Nephron progenitor cell (in vitro differentiated cells): ENCODE measurements at regions not wholly inside any gene's neighbourhood (a gene's known extent, or its start where the extent isn't known, plus 50 kb on each side); places are given as distances from the start of the nearest gene placed in this dataset.
A peak's percentile ranks its signal among the peaks of the same experiment; 100 is the strongest.

Experiments
- DNase-seq: peaks from one replicate; pipeline ENCODE4 v3.0.0; 2021
- H3K27ac Mint-ChIP-seq: 2 replicates; pipeline ENCODE4 v1.8.0; 2021; ENCODE audit warnings: mild to moderate bottlenecking, moderate library complexity, mixed read lengths
- H3K27me3 Mint-ChIP-seq: 2 replicates; pipeline ENCODE4 v1.8.0; 2021; ENCODE audit warnings: mild to moderate bottlenecking, low read depth, mixed read lengths; ENCODE audit not compliant: poor library complexity
- H3K36me3 Mint-ChIP-seq: 2 replicates; pipeline ENCODE4 v1.8.0; 2021; ENCODE audit warnings: low read depth, mixed read lengths
- H3K4me1 Mint-ChIP-seq: 2 replicates; pipeline ENCODE4 v1.8.0; 2021; ENCODE audit warnings: mixed read lengths
- H3K4me3 Mint-ChIP-seq: 2 replicates; pipeline ENCODE4 v1.8.0; 2021; ENCODE audit warnings: mild to moderate bottlenecking, moderate library complexity, mixed read lengths
- H3K9me3 Mint-ChIP-seq: 2 replicates; pipeline ENCODE4 v1.8.0; 2021; ENCODE audit warnings: mild to moderate bottlenecking, moderate library complexity, mixed read lengths
- TF ChIP-seq, protein P1 (sequence below): fragments of 200-600 bp; sonication (generic); IDR thresholded peaks from 2 replicates; pipeline ENCODE4 v1.5.0; 2021; ENCODE audit warnings: antibody characterized with exemption

DNA sequence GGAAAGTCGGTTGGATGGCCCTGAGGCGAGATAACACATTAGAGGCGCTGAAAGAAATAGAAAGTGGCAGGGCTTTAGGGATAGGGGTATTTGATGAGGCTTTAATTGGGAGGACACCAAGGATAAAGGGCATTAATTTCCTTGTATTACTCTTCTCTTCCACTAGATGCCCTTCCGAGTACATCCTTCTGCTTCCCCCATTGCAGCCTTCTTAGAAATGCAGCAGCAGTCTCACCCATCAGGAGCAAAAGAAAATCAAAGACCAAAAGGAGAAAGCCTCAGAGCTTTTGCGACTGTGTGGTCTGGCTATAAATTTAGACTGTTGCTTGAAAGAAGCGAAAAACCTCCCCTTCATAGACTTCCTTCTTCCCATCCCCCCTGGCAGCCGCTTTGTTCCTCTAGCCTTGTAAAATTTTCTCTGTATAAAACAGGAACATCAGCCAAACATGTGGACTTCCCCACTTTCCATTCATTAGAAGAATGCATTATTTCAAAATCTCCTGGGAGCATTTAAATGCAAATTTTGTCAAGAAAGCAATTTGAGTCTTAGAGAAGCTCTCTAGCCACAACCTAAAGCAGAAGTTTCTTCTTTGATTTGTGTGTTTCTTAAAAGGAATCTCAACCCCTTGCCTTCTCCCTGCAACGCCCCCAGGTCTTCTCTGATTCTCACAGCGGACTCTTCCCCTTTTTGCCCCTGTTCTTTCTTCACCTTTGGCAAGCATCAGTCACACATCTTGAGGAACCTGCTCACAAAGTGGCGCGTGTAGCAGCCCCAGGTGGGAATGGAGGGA lies 76.6 kb downstream of the NDUFS5 start:
- TF ChIP-seq, protein P1, sequence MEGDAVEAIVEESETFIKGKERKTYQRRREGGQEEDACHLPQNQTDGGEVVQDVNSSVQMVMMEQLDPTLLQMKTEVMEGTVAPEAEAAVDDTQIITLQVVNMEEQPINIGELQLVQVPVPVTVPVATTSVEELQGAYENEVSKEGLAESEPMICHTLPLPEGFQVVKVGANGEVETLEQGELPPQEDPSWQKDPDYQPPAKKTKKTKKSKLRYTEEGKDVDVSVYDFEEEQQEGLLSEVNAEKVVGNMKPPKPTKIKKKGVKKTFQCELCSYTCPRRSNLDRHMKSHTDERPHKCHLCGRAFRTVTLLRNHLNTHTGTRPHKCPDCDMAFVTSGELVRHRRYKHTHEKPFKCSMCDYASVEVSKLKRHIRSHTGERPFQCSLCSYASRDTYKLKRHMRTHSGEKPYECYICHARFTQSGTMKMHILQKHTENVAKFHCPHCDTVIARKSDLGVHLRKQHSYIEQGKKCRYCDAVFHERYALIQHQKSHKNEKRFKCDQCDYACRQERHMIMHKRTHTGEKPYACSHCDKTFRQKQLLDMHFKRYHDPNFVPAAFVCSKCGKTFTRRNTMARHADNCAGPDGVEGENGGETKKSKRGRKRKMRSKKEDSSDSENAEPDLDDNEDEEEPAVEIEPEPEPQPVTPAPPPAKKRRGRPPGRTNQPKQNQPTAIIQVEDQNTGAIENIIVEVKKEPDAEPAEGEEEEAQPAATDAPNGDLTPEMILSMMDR: peak; percentile 63
- H3K36me3 Mint-ChIP-seq: no peaks in the 10 kb centered on the region
- peak overlapping the region; percentile 85 for H3K4me3 Mint-ChIP-seq
- peaks cover 42% of the 10 kb centered on the region for H3K4me1 Mint-ChIP-seq
- peak overlapping the region; percentile 4 for H3K27ac Mint-ChIP-seq
- no peaks in the 10 kb centered on the region for H3K27me3 Mint-ChIP-seq
- no peaks in the 10 kb centered on the region for H3K9me3 Mint-ChIP-seq
- DNase-seq: peak; percentile 26

DNA sequence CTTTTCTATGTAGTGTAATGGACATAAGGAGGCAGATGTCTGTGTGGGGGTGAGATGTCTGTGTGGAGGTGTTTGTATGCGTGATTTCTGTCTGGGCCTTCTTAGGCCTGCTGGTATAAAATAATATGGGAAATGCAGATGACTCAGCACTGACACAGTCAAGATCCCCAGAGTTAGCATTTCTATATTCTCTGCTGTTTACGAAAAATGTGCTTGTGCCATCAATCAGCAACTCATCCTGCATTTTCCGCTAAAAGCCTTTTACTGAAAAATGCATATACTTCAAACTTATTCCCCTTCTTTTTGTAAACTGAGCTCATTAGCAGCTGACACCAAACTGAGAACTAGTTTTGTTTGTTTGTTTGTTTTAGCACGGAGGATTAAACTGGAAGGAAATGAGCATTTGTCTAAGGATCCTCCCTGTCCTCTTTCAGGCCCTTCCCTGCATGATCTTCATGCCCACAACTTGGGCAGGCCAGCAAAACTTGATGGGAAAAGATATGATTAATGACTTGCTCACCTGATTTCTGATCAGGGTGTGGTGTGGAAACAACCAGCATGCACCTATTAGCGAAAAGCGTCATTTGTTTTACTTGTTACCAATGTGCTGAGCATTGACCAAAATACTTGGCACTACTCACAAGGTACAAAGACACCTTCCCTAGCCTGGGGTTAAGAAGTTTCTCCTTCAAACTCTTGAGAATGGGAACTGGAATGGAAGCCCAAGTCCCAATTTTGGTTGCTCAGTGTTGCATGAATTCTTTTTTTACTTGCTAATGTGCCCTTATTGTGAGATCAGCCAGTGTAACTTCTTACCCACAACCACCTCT lies 77.4 kb downstream of the NDUFS5 start:
- Mint-ChIP-seq H3K4me1 (peaks cover 35% of the 10 kb centered on the region), H3K36me3 (no peaks in the 10 kb centered on the region), H3K27me3 (no peaks in the 10 kb centered on the region), H3K9me3 (no peaks in the 10 kb centered on the region), H3K4me3 (peak overlapping the region; percentile 85), H3K27ac (peak overlapping the region; percentile 92)
- TF ChIP-seq, protein P1: no peak
- DNase-seq: no peak

DNA sequence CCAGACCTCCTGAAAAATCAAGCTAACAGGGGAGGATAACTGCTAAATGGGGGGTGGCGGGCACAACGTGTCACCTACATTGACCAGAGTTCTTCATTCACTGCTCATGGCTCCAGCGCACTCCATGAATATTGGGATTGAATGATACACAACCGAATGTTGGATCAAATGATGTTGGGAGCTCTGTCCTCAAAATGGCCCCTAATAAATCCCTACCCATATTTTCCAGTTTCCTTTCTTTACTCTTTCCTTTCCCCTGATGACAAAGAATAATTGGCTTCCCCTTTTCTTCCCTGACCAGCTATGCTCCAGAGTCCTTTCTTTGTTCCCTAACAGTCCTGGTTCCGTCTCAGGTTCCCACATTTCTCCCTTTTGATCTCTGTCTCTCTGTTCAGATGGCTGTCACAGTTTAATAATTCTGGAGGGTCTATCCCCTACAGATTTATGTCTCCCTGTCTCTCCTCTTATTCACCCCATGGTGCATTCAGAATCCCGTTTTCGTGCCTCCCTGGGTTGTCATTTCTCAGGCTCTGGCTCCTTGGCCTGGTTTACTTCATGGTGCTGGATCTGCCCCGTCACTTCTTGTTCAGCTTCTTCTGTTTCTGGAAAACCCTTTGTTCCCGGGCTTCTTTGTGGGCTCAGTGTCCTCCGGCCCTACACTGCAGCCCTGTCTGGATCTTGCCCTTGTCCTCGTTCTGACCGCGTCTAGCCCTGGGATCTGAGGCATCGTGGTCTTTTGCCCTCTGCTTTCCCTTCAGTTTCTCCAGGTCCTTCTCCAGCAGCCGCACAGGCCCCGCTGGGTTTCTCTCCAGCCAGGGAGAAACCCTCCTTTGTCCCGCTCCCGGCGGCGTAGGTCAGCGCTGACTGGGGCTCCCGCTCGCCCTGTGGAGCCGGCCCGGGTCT lies 78.3 kb downstream of the NDUFS5 start:
- no peaks in the 10 kb centered on the region for H3K9me3 Mint-ChIP-seq
- H3K4me1 Mint-ChIP-seq: peaks cover 30% of the 10 kb centered on the region
- H3K27ac Mint-ChIP-seq: peak overlapping the region; percentile 92
- peak; percentile 60 for DNase-seq
- H3K27me3 Mint-ChIP-seq: no peaks in the 10 kb centered on the region
- TF ChIP-seq, protein P1: no peak
- peak overlapping the region; percentile 85 for H3K4me3 Mint-ChIP-seq
- H3K36me3 Mint-ChIP-seq: no peaks in the 10 kb centered on the region

DNA sequence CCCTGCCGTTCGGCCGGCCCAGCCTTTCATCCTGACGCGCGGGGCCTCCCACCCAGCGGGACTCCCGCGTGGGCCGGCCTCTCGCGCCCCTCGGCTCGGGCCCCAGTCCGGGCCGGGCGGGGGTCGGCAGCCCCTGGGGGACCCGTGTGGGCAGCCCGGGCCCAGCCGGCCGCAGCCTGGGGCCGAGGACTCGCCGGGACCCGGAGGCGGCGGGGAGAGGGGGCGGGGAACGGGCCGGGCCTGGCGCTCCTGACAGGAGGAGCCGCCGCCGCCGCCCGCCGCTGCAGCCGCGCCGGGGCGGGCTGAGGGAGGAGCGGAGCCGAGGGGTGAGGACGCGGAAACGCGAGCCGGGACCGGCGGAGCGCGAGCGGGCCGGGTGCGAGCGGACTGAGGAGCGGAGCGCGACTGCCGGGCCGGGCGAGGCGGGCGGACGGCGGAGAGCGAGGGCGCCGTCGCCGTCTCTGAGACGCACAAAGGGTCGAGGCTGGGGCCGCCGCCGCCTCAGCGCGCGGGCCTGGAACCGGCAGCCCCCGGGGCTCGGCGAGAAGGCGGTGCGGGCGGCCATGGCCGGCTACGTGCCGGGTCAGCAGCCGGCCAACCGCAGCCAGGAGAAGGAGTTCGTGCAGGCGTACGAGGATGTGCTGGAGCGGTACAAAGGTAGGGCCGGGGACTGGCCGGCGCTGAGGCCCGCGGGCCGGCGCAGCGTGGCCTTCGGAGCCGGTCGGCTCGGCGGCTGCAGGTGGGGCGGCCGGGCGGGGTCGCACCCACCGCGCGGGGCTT lies 79.1 kb downstream of the NDUFS5 start:
- H3K9me3 Mint-ChIP-seq: no peaks in the 10 kb centered on the region
- TF ChIP-seq, protein P1: no peak
- H3K27me3 Mint-ChIP-seq: no peaks in the 10 kb centered on the region
- DNase-seq: peak; percentile 82
- no peaks in the 10 kb centered on the region for H3K36me3 Mint-ChIP-seq
- H3K27ac Mint-ChIP-seq: peak overlapping the region; percentile 73
- H3K4me1 Mint-ChIP-seq: peaks cover 32% of the 10 kb centered on the region
- peak overlapping the region; percentile 85 for H3K4me3 Mint-ChIP-seq
